ENCODE measurements at regions not wholly inside any gene's neighbourhood (a gene's known extent, or its start where the extent isn't known, plus 50 kb on each side); places are given as distances from the start of the nearest gene placed in this dataset.

DNA sequence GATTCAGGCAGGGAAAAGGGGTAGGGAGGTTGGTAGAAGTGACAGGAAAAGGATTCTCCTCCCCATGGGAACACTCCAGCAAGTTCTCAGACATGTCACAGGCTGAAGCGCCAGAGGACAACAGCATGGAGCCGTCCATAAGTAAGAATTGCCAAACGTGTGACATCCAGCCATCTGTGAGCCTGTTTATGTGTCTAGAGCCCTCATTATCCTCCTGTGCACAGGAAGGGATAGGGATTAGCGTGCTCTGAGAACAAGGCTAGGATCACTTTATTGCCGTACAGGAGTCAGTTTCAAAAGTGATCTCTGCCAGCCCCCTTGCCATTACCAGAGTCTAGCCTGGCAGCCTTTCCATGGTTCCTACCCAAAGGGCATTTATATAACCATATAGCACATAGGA is 549.5 kb downstream of the NTRK3 start:
- TF ChIP-seq EZH2 (IDR thresholded peaks at IDR 0.05; ENCODE audit: borderline replicate concordance, insufficient read depth, low read length, poor library complexity, severe bottlenecking) (no peak), CTCF (IDR thresholded peaks at IDR 0.05; ENCODE audit: poor library complexity, severe bottlenecking) (no peak), EP300 (conservative IDR thresholded peaks at IDR 0.05; ENCODE audit: poor library complexity, severe bottlenecking) (no peak), REST (IDR thresholded peaks at IDR 0.05; ENCODE audit: borderline replicate concordance) (no peak), MXI1 (conservative IDR thresholded peaks at IDR 0.05; ENCODE audit: poor library complexity, severe bottlenecking) (no peak), RAD21 (conservative IDR thresholded peaks at IDR 0.05) (no peak), TAF1 (IDR thresholded peaks at IDR 0.05; ENCODE audit: low read depth) (no peak), SMC3 (conservative IDR thresholded peaks at IDR 0.05; ENCODE audit: poor library complexity) (no peak), POLR2AphosphoS5 (IDR thresholded peaks at IDR 0.05) (no peak)

Data from neural cell (in vitro differentiated cells).